HepG2 (cell line): ENCODE measurements at regions not wholly inside any gene's neighbourhood (a gene's known extent, or its start where the extent isn't known, plus 50 kb on each side); places are given as distances from the start of the nearest gene placed in this dataset.

ENCODE experiments used
- ATAC-seq: fragments of 200-7000 bp; cut with Tn5 transposase; 3 replicates; pipeline ENCODE4 v1.9.1; 2020; ENCODE audit warnings: mild to moderate bottlenecking, moderate library complexity
- BruUV-seq: library from RNA; stranded (reverse); fragments of 400-500 nt; replicated peaks from 2 replicates; lab custom pipeline; 2021; lab: Mats Ljungman, UMichigan
- CTCF ChIA-PET: fragments of 300-600 bp; formaldehyde crosslinking; extraction: SDS; loops from one replicate; lab custom pipeline; 2021; ENCODE audit warnings: low total read pairs, inconsistent platforms, low intra/inter-chr PET ratio; lab: Yijun Ruan, JAX
- POLR2A ChIA-PET: fragments of 350-600 bp; sonication (Branson Sonifier 250); formaldehyde crosslinking; loops from one replicate; lab custom pipeline; 2020; ENCODE audit warnings: antibody characterized with exemption, inconsistent platforms; lab: Yijun Ruan, JAX
- DNase-seq: peaks from one replicate; pipeline ENCODE4 v3.0.0-alpha.2; 2015; ENCODE audit warnings: low spot score
- FAIRE-seq: peaks from 3 replicates; lab custom pipeline; 2011; peaks lifted over from hg19 to GRCh38; lab: Jason Lieb, UNC
- H2AFZ ChIP-seq: one replicate; pipeline ENCODE4 v1.6.1; 2011; ENCODE audit warnings: low read length, inconsistent platforms
- H3K27ac ChIP-seq: fragments of 300-600 bp; 3 replicates; pipeline ENCODE4 v1.8.0; 2011; ENCODE audit warnings: mixed run types, mild to moderate bottlenecking, mixed read lengths, low read length, inconsistent platforms; ENCODE audit not compliant: insufficient read depth; ENCODE audit errors: extremely low read length
- H3K27me3 ChIP-seq, 2 experiments: fragments of 200-600 bp in 1 of 2; 2 replicates in 1 of 2; 3 replicates in 1 of 2; pipeline versions ENCODE4 v1.6.0 to v1.8.0; 2011; ENCODE audit warnings: low read length in 2 of 2, mild to moderate bottlenecking in 2 of 2, moderate library complexity in 2 of 2, inconsistent platforms in 1 of 2; ENCODE audit not compliant: insufficient read depth in 2 of 2, control insufficient read depth in 1 of 2
- H3K36me3 ChIP-seq, 2 experiments: fragments of 200-600 bp in 1 of 2; replicated peaks in 1 of 2; 2 replicates in 1 of 2; 3 replicates in 1 of 2; pipeline versions ENCODE4 v1.5.1 to v1.8.0; 2011; ENCODE audit warnings: low read length in 2 of 2, inconsistent platforms in 1 of 2; ENCODE audit not compliant: insufficient read depth in 2 of 2, control insufficient read depth in 1 of 2
- H3K4me1 ChIP-seq: 2 replicates; pipeline ENCODE4 v1.5.1; 2012; ENCODE audit warnings: low read length, inconsistent platforms; ENCODE audit not compliant: insufficient read depth
- H3K4me2 ChIP-seq: 2 replicates; pipeline ENCODE4 v1.6.0; 2011; ENCODE audit warnings: low read depth, low read length, inconsistent platforms
- H3K4me3 ChIP-seq, 3 experiments: fragments of 200-600 bp in 1 of 3; sonication (generic), shearing (Covaris generic) in 1 of 3; replicated peaks in 1 of 3; 2 replicates each; pipeline ENCODE4 v1.5.1; 2011 to 2016; ENCODE audit warnings: low read length in 3 of 3, inconsistent platforms in 2 of 3, low read depth in 2 of 3, mild to moderate bottlenecking in 2 of 3, control low read depth in 1 of 3, mixed read lengths in 1 of 3; ENCODE audit not compliant: insufficient read depth in 1 of 3
- H3K79me2 ChIP-seq: one replicate; pipeline ENCODE4 v1.6.1; 2011; ENCODE audit warnings: low read length, inconsistent platforms; ENCODE audit not compliant: insufficient read depth
- H3K9ac ChIP-seq: 2 replicates; pipeline ENCODE4 v1.6.0; 2011; ENCODE audit warnings: mild to moderate bottlenecking, low read depth, low read length, inconsistent platforms; ENCODE audit not compliant: insufficient read depth
- H3K9me3 ChIP-seq: 2 replicates; pipeline ENCODE4 v1.5.1; 2012; ENCODE audit warnings: mild to moderate bottlenecking, low read length
- H4K20me1 ChIP-seq: 2 replicates; pipeline ENCODE4 v1.6.0; 2011; ENCODE audit warnings: inconsistent platforms, mild to moderate bottlenecking, low read length, moderate library complexity; ENCODE audit not compliant: insufficient read depth
- FOXO1 ChIP-seq: sonication (generic); formaldehyde crosslinking; IDR thresholded peaks from 2 replicates; pipeline ENCODE4 v1.4.0; 2020; ENCODE audit warnings: missing genetic modification reagents
- KDM3A ChIP-seq: IDR thresholded peaks from 2 replicates; pipeline ENCODE4 v1.6.1; 2018; ENCODE audit warnings: low read depth, missing compliant biosample characterization
- NFAT5 ChIP-seq: sonication (generic); formaldehyde crosslinking; IDR thresholded peaks from 2 replicates; pipeline ENCODE4 v1.4.0; 2020; ENCODE audit warnings: missing genetic modification reagents
- POLR2G ChIP-seq: fragments of 200-400 bp; formaldehyde crosslinking; IDR thresholded peaks from 2 replicates; pipeline ENCODE4 v1.6.1; 2018; ENCODE audit warnings: mild to moderate bottlenecking, low read depth, low read length, moderate library complexity
- RBM39 ChIP-seq: fragments of 200-400 bp; formaldehyde crosslinking; IDR thresholded peaks from one replicate; pipeline ENCODE4 v1.6.1; 2018; ENCODE audit warnings: antibody characterized with exemption, mild to moderate bottlenecking, low read depth, low read length; ENCODE audit not compliant: poor library complexity, severe bottlenecking
- RFX5 ChIP-seq: IDR thresholded peaks from 2 replicates; pipeline ENCODE4 v1.6.1; 2011; ENCODE audit warnings: low read depth, low read length, improper control_type of control experiment
- SAFB2 ChIP-seq: sonication (generic); formaldehyde crosslinking; IDR thresholded peaks from 2 replicates; pipeline ENCODE4 v1.5.1; 2020; ENCODE audit warnings: missing genetic modification reagents, low read depth, mild to moderate bottlenecking, borderline replicate concordance
- SRY ChIP-seq: sonication (generic); formaldehyde crosslinking; IDR thresholded peaks from 2 replicates; pipeline ENCODE4 v1.8.0; 2022; ENCODE audit warnings: mild to moderate bottlenecking, missing genetic modification reagents
- ZNF44 ChIP-seq: sonication (generic); formaldehyde crosslinking; IDR thresholded peaks from 2 replicates; pipeline ENCODE4 v1.5.1; 2020; ENCODE audit warnings: mild to moderate bottlenecking, missing genetic modification reagents
- ZNF770 ChIP-seq: sonication (generic); formaldehyde crosslinking; IDR thresholded peaks from 2 replicates; pipeline ENCODE4 v1.5.0; 2020; ENCODE audit warnings: mild to moderate bottlenecking, missing genetic modification reagents
- ZNF775 ChIP-seq: sonication (generic); formaldehyde crosslinking; IDR thresholded peaks from 2 replicates; pipeline ENCODE4 v1.4.0; 2020; ENCODE audit warnings: missing genetic modification reagents, mild to moderate bottlenecking, moderate library complexity, borderline replicate concordance
- WGBS: methylation state at CpG from one replicate; pipeline ENCODE4 v1.1.6; 2017; ENCODE audit warnings: low lambda C conversion rate; 5-methylcytosine and 5-hydroxymethylcytosine counted together
- in situ Hi-C: cut with HindIII; loops from 2 replicates; pipeline ENCODE4 v1.10.0; 2017; ENCODE audit warnings: low pct_unique_long_range_greater_than_20kb; ENCODE audit not compliant: extremely low pct_ligation_motif_present
- intact Hi-C: fragments of 100-400 bp; cut with micrococcal nuclease; formaldehyde crosslinking; loops from one replicate; pipeline ENCODE4 v1.10.0; 2022; ENCODE audit not compliant: unreplicated experiment

- TF ChIP-seq RBM39 (no peak), ZNF44 (CRISPR knock-in tag) (no peak), KDM3A (CRISPR knock-in tag) (no peak), ZNF775 (CRISPR knock-in tag) (no peak), POLR2G (no peak), FOXO1 (no peak), SAFB2 (CRISPR knock-in tag) (no peak), NFAT5 (no peak), RFX5 (no peak), SRY (CRISPR knock-in tag) (no peak)
These were observed 463.6 kb downstream of the ZWINT start (continued) for GRCh38 chr10:55897490-55897921.

GRCh38 chr10:55892276-55892675, 468.8 kb downstream of the ZWINT start:
- H3K27me3 ChIP-seq, result no peaks in the 10 kb centered on the region
- H4K20me1 ChIP-seq, result no peaks in the 10 kb centered on the region
- intact Hi-C loops, result no loop called here
- no TSS peak for BruUV-seq
- FAIRE-seq (no peak), DNase-seq (no peak), ATAC-seq (no peak)
- no peak overlapping the region for H3K27ac ChIP-seq
- ChIA-PET CTCF (no interaction called here), POLR2A (no interaction called here)
- no peak overlapping the region for H3K9ac ChIP-seq
- H3K4me1 ChIP-seq, result no peaks in the 10 kb centered on the region
- H3K4me2 ChIP-seq, result no peak overlapping the region
- in situ Hi-C loops, result no loop called here
- H3K36me3 ChIP-seq, result no peaks in the 10 kb centered on the region
- H3K9me3 ChIP-seq, result no peaks in the 10 kb centered on the region
- H3K79me2 ChIP-seq, result no peaks in the 10 kb centered on the region
- 0% methylated on average over 1 of the region's 1 CpG for WGBS
- H3K4me3 ChIP-seq, result no peak overlapping the region
- H2AFZ ChIP-seq, result no peak overlapping the region
- no peak for TF ChIP-seq ZNF770 (CRISPR knock-in tag)
